Mesodermal cell (in vitro differentiated cells): ENCODE measurements at regions not wholly inside any gene's neighbourhood (a gene's known extent, or its start where the extent isn't known, plus 50 kb on each side); places are given as distances from the start of the nearest gene placed in this dataset.

Source experiments
- H3K27ac ChIP-seq: 2 replicates; pipeline ENCODE4 v1.7.0; 2013; ENCODE audit warnings: mild to moderate bottlenecking, low read depth, low read length, moderate library complexity; ENCODE audit not compliant: severe bottlenecking
- H3K36me3 ChIP-seq: 2 replicates; pipeline ENCODE4 v1.7.1; 2013; ENCODE audit warnings: mild to moderate bottlenecking, low read length, moderate library complexity; ENCODE audit not compliant: control insufficient read depth, insufficient read depth
- H3K4me1 ChIP-seq: one replicate; pipeline ENCODE4 v1.7.1; 2013; ENCODE audit warnings: mild to moderate bottlenecking, low read length; ENCODE audit not compliant: insufficient read depth, control insufficient read depth, poor library complexity, severe bottlenecking
- H3K4me3 ChIP-seq: 2 replicates; pipeline ENCODE4 v1.7.0; 2013; ENCODE audit warnings: low read length, control low read depth, mild to moderate bottlenecking; ENCODE audit not compliant: insufficient read depth, poor library complexity, severe bottlenecking; ENCODE audit errors: extremely low read depth
- H3K9me3 ChIP-seq: 2 replicates; pipeline ENCODE4 v1.7.1; 2013; ENCODE audit warnings: mild to moderate bottlenecking, low read length, moderate library complexity; ENCODE audit not compliant: control insufficient read depth
- WGBS, 2 experiments: methylation state at CpG; one replicate each; pipeline ENCODE4 v1.1.5; 2013; ENCODE audit warnings: missing lambda C conversion rate in 2 of 2; ENCODE audit not compliant: insufficient coverage in 2 of 2; 5-methylcytosine and 5-hydroxymethylcytosine counted together

GRCh38 chr11:90846628-90847027 lies 623.8 kb upstream of the CHORDC1 start:
- Histone ChIP-seq H3K36me3 (no peaks in the 10 kb centered on the region), H3K9me3 (no peaks in the 10 kb centered on the region), H3K4me1 (no peaks in the 10 kb centered on the region), H3K4me3 (no peak overlapping the region), H3K27ac (no peak overlapping the region)
- WGBS, 2 experiments: 89 to 92% methylated on average over 2 to 3 of the region's 3 CpGs

GRCh38 chr11:90845799-90846198 lies 623.0 kb upstream of the CHORDC1 start:
- WGBS, 2 experiments: no CpG with 5 or more reads among the region's 2 CpGs
- no peak overlapping the region for H3K4me3 ChIP-seq
- no peaks in the 10 kb centered on the region for H3K36me3 ChIP-seq
- no peak overlapping the region for H3K27ac ChIP-seq
- H3K4me1 ChIP-seq: no peaks in the 10 kb centered on the region
- no peaks in the 10 kb centered on the region for H3K9me3 ChIP-seq

GRCh38 chr11:90845126-90845525 lies 622.3 kb upstream of the CHORDC1 start:
- H3K9me3 ChIP-seq: no peaks in the 10 kb centered on the region
- no peaks in the 10 kb centered on the region for H3K36me3 ChIP-seq
- WGBS, 2 experiments: no CpG with 5 or more reads among the region's 1 CpG
- no peak overlapping the region for H3K27ac ChIP-seq
- H3K4me1 ChIP-seq: no peaks in the 10 kb centered on the region
- no peak overlapping the region for H3K4me3 ChIP-seq

DNA sequence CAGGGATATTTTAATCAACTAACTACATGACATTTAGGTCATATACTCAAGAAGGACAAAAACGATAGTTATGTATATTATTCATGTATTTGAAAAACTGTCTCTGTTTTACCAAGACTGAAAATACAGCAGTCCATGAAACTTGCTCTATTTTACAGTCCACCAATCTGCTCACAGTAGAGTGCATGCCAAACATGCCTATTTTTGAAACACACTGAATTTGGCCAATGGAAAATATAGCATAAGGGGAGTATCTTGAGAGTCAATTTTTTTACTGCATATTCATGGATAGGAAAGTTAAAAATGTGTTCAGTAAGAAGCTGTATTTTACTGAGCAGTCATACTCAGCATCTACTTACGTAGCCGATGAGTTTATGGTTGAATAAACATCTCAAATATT lies 621.2 kb upstream of the CHORDC1 start:
- no peaks in the 10 kb centered on the region for H3K36me3 ChIP-seq
- no peaks in the 10 kb centered on the region for H3K4me1 ChIP-seq
- no peak overlapping the region for H3K27ac ChIP-seq
- H3K4me3 ChIP-seq: no peak overlapping the region
- H3K9me3 ChIP-seq: no peaks in the 10 kb centered on the region
- WGBS, 2 experiments: 100% methylated on average over 2 of the region's 3 CpGs; no CpG with 5 or more reads in 1 of the 2 experiments

DNA sequence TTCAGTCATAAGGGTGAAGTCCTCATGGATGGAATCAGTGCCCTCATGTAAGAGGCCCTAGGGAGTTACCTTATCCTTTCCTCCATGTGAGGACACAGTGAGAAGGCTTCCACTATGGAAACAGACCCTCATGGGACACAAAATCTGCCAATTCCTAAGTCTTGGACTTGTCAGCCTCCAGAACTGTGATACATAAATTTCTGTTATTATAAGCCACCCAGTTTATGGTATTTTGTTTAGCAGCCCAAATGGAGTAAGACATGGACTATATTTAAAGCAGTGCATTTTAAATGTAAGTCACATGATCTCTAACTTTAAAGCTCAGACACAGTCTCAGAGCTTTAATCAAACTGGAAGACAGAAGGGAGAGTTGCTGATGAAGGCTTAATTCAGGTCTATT lies 619.8 kb upstream of the CHORDC1 start:
- Histone ChIP-seq H3K4me3 (no peak overlapping the region), H3K9me3 (no peaks in the 10 kb centered on the region), H3K27ac (no peak overlapping the region), H3K36me3 (no peaks in the 10 kb centered on the region), H3K4me1 (no peaks in the 10 kb centered on the region)

DNA sequence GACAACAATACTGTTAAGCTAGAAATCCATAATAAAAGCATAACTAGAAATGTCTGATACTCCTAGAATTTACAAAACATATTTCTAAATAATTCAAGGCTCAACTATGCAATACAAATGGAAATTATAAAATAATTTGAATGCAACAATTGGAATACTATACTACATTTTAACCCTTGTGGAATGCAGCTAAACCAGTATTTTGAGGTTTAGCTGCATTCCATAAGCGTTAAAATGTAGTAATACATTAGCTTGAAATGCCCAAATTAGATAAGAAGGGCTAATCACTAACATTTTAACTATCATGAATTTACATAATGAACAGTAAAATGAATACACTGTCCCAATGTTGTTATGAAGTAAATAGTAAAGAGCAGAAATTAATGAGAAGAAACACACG lies 617.2 kb upstream of the CHORDC1 start:
- WGBS, 2 experiments: no CpG with 5 or more reads among the region's 2 CpGs
- Histone ChIP-seq H3K27ac (no peak overlapping the region), H3K9me3 (no peaks in the 10 kb centered on the region), H3K4me3 (no peak overlapping the region), H3K36me3 (no peaks in the 10 kb centered on the region), H3K4me1 (no peaks in the 10 kb centered on the region)

DNA sequence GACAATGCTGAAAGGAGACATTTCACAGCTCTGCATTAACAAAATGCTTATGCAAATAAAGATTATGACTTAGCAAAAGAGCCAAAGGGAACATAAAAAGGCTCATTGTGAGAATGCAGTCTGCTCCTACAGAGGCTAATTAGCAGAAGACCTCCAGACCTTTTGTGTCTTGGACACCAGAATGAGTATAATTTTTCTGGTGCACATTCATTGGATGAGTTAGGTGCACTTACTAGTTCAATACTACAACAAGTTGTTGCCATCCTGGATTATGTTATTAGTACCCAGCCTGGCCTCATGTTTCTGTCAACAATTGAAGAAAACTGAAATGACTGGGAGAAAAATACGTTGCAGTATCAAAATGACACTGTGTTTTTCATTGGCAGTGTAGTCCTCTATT lies 613.2 kb upstream of the CHORDC1 start:
- Histone ChIP-seq H3K9me3 (no peaks in the 10 kb centered on the region), H3K27ac (no peak overlapping the region), H3K36me3 (no peaks in the 10 kb centered on the region), H3K4me1 (no peaks in the 10 kb centered on the region), H3K4me3 (no peak overlapping the region)
- 75% methylated on average over 1 of the region's 1 CpG; no CpG with 5 or more reads in 1 of the 2 experiments for WGBS, 2 experiments

DNA sequence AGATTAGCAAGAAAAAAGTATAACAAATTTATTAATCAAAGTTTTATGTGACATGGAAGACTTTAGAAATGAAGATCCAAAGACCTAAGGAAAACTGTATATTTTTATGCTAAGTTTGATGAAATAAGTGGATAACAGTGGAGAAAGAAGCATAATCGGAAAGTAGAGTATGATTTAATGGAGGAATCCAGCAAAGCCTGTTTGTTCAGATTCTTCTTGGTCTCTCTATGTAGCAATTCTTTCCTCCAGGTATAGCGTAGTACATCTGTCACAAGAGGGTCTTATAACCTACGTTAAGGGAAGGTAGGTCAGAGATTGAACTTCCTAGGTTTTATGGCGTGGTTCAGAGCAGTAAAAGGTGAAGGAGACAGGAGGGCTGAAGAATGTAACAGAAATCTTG lies 600.6 kb upstream of the CHORDC1 start:
- Histone ChIP-seq H3K27ac (no peak overlapping the region), H3K9me3 (no peaks in the 10 kb centered on the region), H3K4me1 (no peaks in the 10 kb centered on the region), H3K4me3 (no peak overlapping the region), H3K36me3 (no peaks in the 10 kb centered on the region)
- WGBS, 2 experiments: 93 to 94% methylated on average over 2 to 3 of the region's 4 CpGs

DNA sequence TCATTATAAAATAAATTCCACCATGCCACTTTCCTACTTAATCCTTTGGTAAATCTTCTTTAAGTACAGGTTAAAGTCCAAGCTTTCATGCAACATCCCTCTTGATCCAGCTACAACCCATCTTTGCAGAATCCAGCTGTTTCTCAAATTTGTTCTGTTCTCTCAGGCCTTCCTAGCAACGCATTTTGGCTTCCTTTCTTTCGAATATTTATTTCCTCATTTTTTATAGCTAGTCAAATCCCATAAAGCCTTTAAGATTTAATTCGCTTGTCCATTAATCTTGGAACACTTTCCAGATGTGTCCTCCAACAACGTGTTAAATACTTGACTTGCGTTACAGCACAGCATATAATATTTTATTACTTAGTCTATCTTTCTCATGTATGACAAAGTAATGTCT lies 600.1 kb upstream of the CHORDC1 start:
- 79 to 89% methylated on average over 3 to 4 of the region's 5 CpGs for WGBS, 2 experiments
- H3K27ac ChIP-seq: no peak overlapping the region
- H3K9me3 ChIP-seq: no peaks in the 10 kb centered on the region
- no peak overlapping the region for H3K4me3 ChIP-seq
- H3K36me3 ChIP-seq: no peaks in the 10 kb centered on the region
- H3K4me1 ChIP-seq: no peaks in the 10 kb centered on the region

DNA sequence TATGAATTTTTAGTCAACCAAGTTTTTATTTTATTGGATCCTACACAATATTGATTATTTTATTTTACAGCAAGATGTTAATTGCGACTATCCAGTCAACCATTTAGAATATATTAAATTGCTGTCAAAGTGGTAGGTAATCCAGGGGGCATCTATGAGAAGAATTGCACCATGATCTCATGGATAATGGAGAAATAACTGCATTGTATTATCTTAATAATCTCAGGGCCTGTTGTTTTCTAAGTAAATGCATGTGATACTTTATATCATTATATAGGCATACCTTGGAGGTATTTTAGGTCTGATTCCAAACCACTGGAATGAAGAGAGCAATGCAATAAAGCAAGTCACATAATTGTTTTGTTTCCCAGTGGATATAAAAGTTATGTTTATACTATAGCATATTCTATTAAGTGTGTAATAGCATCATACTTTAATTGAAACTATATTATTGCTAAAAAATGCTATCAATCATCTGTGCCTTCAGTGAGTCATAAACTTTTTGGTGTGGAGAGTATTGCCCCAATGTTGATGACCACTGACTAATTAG lies 595.4 kb upstream of the CHORDC1 start:
- H3K36me3 ChIP-seq: no peaks in the 10 kb centered on the region
- H3K4me1 ChIP-seq: no peaks in the 10 kb centered on the region
- WGBS, 2 experiments: no CpG with 5 or more reads among the region's 1 CpG
- H3K27ac ChIP-seq: no peak overlapping the region
- H3K4me3 ChIP-seq: no peak overlapping the region
- no peaks in the 10 kb centered on the region for H3K9me3 ChIP-seq

GRCh38 chr11:90809581-90809980 lies 586.7 kb upstream of the CHORDC1 start:
- no peaks in the 10 kb centered on the region for H3K4me1 ChIP-seq
- 86 to 100% methylated on average over 1 to 3 of the region's 5 CpGs for WGBS, 2 experiments
- H3K9me3 ChIP-seq: peaks cover 4% of the 10 kb centered on the region
- no peak overlapping the region for H3K27ac ChIP-seq
- H3K36me3 ChIP-seq: no peaks in the 10 kb centered on the region
- no peak overlapping the region for H3K4me3 ChIP-seq
